GM12874 (cell line): ENCODE measurements at regions not wholly inside any gene's neighbourhood (a gene's known extent, or its start where the extent isn't known, plus 50 kb on each side); places are given as distances from the start of the nearest gene placed in this dataset.

Experiments used
- TF ChIP-seq, protein P1 (sequence below): IDR thresholded peaks from 2 replicates; pipeline ENCODE4 v1.5.1; 2011; ENCODE audit warnings: low read depth, mild to moderate bottlenecking, control low read depth, low read length, moderate library complexity; ENCODE audit not compliant: insufficient read depth

DNA sequence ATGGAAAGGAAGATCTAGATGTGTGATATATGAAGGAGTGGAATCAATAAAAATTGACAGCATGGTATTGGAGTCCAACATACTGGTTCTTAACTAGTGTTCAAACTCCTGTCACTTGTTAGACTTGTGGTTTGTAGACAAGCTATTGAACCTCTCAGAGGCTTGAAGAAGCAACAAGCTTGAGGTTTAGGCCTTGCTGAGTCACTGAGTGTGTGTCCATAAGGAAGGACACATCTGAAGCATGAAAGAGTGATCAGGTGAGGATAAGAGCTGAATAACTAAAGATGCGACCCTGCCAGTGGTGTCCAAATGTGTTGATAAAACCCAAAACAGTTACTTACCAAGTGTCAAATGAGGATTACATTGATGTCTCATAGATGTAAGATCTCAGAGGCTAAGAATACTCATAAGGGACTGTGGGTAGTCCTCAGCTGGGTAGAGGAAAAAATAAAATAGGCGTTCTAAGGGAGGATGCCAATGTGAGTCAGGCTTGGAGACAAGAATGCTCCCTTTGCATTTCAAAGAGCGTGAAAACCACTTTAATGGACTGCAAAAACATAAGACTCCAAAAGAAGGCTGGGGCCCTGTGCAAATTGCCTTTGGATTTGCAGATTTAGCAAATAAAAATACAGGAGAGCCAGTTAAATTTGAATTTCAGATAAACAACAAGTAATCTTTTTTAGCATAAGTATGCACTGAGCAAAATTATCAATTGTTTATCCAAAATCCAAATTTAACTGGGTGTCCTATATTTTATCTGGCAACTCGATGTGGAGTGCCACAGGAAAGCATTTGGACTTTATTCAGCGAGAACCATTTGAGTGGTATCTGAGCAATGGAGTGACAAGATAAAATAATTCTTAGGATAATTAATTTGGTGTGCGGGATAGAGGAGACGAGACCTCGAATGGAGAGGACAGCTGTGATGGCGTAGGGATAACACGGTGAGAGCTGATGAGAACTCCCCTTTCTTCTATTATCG is 757.3 kb upstream of the WWC1 start:
- TF ChIP-seq, protein P1, sequence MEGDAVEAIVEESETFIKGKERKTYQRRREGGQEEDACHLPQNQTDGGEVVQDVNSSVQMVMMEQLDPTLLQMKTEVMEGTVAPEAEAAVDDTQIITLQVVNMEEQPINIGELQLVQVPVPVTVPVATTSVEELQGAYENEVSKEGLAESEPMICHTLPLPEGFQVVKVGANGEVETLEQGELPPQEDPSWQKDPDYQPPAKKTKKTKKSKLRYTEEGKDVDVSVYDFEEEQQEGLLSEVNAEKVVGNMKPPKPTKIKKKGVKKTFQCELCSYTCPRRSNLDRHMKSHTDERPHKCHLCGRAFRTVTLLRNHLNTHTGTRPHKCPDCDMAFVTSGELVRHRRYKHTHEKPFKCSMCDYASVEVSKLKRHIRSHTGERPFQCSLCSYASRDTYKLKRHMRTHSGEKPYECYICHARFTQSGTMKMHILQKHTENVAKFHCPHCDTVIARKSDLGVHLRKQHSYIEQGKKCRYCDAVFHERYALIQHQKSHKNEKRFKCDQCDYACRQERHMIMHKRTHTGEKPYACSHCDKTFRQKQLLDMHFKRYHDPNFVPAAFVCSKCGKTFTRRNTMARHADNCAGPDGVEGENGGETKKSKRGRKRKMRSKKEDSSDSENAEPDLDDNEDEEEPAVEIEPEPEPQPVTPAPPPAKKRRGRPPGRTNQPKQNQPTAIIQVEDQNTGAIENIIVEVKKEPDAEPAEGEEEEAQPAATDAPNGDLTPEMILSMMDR, result no peak

DNA sequence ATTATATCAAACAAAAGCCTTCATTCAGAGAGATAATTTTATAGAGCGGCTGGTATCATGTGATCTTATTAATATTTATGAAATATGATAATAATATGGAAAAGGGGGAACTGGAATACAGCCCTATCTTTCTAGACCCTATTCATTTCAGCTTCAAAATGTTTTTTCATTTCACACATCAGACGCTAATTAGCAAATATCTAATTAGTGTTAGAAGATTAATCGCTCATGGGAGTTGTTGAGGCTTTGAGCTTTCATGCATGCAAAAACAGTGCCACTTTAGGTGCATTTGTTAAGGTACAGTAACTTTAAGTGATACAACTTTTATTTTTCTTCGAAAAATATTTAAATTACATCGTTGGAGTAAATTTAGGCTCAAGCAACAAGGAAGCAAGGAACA is 751.7 kb upstream of the WWC1 start:
- TF ChIP-seq, protein P1, result no peak

DNA sequence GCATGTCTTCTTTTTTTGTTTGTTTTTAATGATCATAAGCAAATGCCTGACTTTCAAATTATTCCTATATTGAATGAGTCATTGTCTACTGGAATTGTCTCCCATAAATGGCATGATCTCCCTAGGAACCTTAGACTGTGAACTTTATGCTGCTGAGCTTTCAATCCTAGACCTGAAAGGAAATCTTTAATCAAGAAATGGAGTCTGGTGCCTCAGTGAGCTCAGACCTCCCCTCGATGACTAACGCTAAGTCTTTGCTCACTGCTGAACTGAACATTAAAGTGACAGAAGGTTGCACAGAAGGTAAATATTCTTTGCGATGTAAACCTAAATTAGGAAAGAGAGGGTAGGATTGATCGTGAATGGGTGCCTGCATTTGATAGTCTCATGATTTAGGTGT is 745.2 kb upstream of the WWC1 start:
- TF ChIP-seq, protein P1, result no peak

DNA sequence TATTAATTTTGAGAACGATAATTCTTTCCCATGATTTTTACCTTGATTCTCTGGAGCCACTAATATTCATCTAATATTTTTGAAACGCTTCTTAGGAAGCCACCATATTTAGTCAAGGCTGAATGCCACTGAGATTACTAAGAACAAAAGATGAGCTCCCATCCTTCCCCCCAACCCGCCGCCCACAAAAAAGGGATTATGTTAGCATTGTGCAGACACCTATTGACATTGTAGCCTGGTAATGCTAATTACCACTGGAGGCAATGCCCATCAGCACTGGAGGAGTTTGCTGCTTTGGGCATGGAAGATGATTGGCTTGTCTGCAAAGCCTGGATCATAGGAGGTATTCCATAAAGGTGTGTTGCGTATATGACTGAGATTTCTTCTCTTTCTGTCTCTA is 739.1 kb upstream of the WWC1 start:
- TF ChIP-seq, protein P1, result no peak

DNA sequence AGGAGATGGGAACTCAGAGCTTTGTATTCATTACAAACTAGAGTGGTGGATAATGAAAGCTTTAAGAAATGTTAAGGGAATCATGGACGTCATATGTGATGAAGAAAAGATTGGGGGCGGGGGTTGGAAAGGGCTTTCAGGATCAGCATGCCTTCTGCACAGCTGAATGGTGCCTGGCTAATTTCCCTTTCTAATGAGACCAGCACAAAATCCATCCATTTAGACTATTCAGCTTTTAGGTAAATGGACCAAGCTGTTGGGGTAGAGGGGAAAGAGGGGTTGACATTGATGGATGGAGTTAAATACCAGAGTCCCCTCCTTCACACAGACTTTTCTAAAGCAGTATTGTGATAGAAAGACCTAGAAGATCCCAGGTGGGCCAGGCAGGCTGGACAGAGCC is 737.9 kb upstream of the WWC1 start:
- TF ChIP-seq, protein P1, result no peak

DNA sequence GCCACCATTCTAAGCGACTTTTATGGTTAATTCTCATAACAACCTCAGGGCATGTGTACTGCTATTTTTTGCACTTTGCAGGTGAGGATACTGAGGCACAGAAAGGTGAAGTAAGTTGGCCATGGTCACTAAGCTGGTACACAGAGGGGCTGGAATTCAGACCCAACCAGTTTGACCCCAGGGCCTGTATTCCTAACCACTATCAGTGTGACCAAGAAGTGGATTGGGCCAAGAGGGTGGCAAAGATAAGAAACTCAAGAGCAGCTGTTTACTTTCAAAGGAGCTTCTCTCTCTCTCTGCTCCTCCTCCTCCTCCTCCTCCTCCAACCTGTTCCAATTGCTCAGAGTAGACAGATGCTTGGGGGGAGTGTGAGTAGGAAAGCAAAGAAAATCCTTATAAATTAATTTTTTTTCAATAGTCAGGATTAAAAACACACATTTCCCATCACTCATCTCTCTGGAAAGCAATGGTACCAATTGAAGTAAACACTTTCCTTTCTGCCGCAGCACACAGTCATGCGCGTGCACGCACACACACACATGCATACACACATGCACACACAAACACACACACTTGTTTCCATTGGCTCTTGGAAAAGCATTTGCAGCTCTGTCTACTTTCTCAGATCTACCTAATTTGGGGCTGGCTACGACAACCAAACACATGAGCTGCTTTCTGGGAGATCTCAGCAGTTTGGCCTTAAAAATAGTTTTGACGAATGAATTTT is 736.7 kb upstream of the WWC1 start:
- TF ChIP-seq, protein P1, result no peak

DNA sequence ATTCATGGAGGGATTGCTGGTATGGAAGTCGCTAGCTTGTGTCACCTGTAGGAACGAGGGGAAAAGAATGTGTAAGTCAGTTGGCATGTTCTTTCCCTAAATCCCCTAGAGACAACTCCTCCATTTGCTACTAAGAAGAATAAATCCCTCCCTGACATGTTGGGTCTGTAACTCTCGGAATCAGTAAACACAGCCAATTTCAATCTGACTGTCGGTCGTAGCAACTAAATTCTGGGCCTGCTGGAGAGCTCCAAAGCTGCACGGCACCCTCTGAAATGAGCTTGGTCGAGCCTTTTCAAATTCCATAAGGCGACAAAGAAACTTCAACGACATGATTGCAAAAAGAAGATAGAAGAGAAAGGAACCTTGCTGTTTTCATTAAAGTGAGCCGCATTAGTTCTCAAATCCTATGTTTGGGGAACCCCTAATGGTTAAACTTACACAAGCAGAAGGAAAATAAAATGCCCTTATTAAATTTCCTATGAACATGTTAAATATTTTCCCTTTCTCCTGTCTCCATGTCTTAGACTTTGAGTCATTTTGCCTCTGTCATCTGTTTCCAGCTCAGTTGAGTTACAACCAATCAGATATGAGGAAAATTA is 735.8 kb upstream of the WWC1 start:
- TF ChIP-seq, protein P1, result no peak
